ENCODE measurements at regions not wholly inside any gene's neighbourhood (a gene's known extent, or its start where the extent isn't known, plus 50 kb on each side); places are given as distances from the start of the nearest gene placed in this dataset.
A peak's percentile ranks its signal among the peaks of the same experiment; 100 is the strongest.

GRCh38 chr1:178020968-178021640 is 51.2 kb upstream of the SEC16B start:
- TF ChIP-seq CTCF (IDR thresholded peaks at IDR 0.05; ENCODE audit: insufficient read depth, low read depth, low read length): no peak
- no peak overlapping the region for H3K4me3 ChIP-seq (ENCODE audit: low read depth, low read length)
- no peak for DNase-seq (ENCODE audit: low read depth)

- no peak overlapping the region for H3K4me3 ChIP-seq (ENCODE audit: low read depth, low read length)
- no peak for DNase-seq (ENCODE audit: low read depth)
- TF ChIP-seq CTCF (IDR thresholded peaks at IDR 0.05; ENCODE audit: insufficient read depth, low read depth, low read length): no peak
These were observed 52.1 kb upstream of the SEC16B start for GRCh38 chr1:178021950-178022349.

GRCh38 chr1:178023181-178023618 is 53.3 kb upstream of the SEC16B start:
- no peak overlapping the region for H3K4me3 ChIP-seq (ENCODE audit: low read depth, low read length)
- no peak for TF ChIP-seq CTCF (IDR thresholded peaks at IDR 0.05; ENCODE audit: insufficient read depth, low read depth, low read length)
- DNase-seq (ENCODE audit: low read depth): peak; percentile 12

GRCh38 chr1:178024504-178024903 is 54.6 kb upstream of the SEC16B start:
- TF ChIP-seq CTCF (IDR thresholded peaks at IDR 0.05; ENCODE audit: insufficient read depth, low read depth, low read length): no peak
- no peak overlapping the region for H3K4me3 ChIP-seq (ENCODE audit: low read depth, low read length)
- no peak for DNase-seq (ENCODE audit: low read depth)

- H3K4me3 ChIP-seq (ENCODE audit: low read depth, low read length): no peak overlapping the region
- no peak for TF ChIP-seq CTCF (IDR thresholded peaks at IDR 0.05; ENCODE audit: insufficient read depth, low read depth, low read length)
- DNase-seq (ENCODE audit: low read depth): no peak
These were observed 55.9 kb upstream of the SEC16B start for GRCh38 chr1:178025613-178026356.

- TF ChIP-seq CTCF (IDR thresholded peaks at IDR 0.05; ENCODE audit: insufficient read depth, low read depth, low read length): no peak
- no peak overlapping the region for H3K4me3 ChIP-seq (ENCODE audit: low read depth, low read length)
- DNase-seq (ENCODE audit: low read depth): no peak
These were observed 59.1 kb upstream of the SEC16B start for GRCh38 chr1:178028841-178029481.

Data from fibroblast of villous mesenchyme (primary cell).